WERI-Rb-1 (cell line): ENCODE measurements at regions not wholly inside any gene's neighbourhood (a gene's known extent, or its start where the extent isn't known, plus 50 kb on each side); places are given as distances from the start of the nearest gene placed in this dataset.
"Not testable (repeated sequence)": the region's sequence is repeated elsewhere in the genome, so short reads cannot be mapped to it uniquely, and the experiment has no call there.

ENCODE experiments used
- DNase-seq: peaks from one replicate; pipeline ENCODE4 v3.0.0-alpha.2; 2020
- H3K27ac ChIP-seq: fragments of 250-450 bp; sonication (Bioruptor Pico); 2 replicates; pipeline ENCODE4 v1.5.1; 2020; ENCODE audit warnings: mild to moderate bottlenecking, moderate library complexity
- H3K27me3 ChIP-seq: fragments of 250-450 bp; sonication (Bioruptor Pico); 2 replicates; pipeline ENCODE4 v1.5.1; 2021; ENCODE audit warnings: mild to moderate bottlenecking, low read depth, moderate library complexity; ENCODE audit not compliant: insufficient read depth, severe bottlenecking
- H3K36me3 ChIP-seq: fragments of 250-450 bp; sonication (Bioruptor Pico); 2 replicates; pipeline ENCODE4 v1.5.1; 2020; ENCODE audit warnings: mild to moderate bottlenecking, moderate library complexity
- H3K4me3 ChIP-seq: 2 replicates; pipeline ENCODE4 v1.5.1; 2011; ENCODE audit warnings: low read depth, mild to moderate bottlenecking, control low read depth, low read length
- H3K9me3 ChIP-seq: fragments of 250-450 bp; sonication (Bioruptor Pico); 2 replicates; pipeline ENCODE4 v1.5.1; 2021; ENCODE audit warnings: mild to moderate bottlenecking, moderate library complexity; ENCODE audit not compliant: severe bottlenecking
- TF ChIP-seq, protein P1 (sequence below): IDR thresholded peaks from 2 replicates; pipeline ENCODE4 v1.5.1; 2011; ENCODE audit warnings: low read depth, mild to moderate bottlenecking, control low read depth, inconsistent platforms, low read length

DNA sequence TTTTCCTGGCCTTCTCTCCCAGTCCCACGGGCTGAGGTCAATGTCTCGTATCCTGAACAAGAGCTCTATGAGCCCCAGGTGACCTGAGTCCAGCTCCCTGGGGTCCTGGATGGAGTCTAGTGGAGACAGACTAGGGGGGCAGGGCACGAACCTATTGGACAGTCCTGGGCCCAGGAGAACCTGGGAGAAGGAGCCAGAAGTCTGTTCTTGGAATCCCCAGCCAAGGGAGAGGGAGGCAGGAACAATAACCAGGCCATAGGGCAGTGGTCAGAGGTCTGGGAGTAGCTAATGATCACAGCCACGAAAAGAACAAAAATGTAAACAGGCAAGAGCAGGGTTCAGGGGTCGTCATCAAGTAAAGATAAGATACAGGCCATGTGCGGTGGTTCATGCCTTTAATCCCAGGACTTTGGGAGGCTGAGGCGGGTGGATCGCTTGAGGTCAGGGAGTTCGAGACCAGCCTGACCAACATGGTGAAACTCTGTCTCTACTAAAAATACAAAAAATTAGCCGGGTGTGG, 60.8 kb downstream of the COPRS start:
- no peak for DNase-seq
- Histone ChIP-seq H3K27me3 (no peaks in the 10 kb centered on the region), H3K27ac (no peak overlapping the region), H3K9me3 (no peaks in the 10 kb centered on the region), H3K4me3 (no peak overlapping the region), H3K36me3 (no peaks in the 10 kb centered on the region)
- TF ChIP-seq, protein P1, sequence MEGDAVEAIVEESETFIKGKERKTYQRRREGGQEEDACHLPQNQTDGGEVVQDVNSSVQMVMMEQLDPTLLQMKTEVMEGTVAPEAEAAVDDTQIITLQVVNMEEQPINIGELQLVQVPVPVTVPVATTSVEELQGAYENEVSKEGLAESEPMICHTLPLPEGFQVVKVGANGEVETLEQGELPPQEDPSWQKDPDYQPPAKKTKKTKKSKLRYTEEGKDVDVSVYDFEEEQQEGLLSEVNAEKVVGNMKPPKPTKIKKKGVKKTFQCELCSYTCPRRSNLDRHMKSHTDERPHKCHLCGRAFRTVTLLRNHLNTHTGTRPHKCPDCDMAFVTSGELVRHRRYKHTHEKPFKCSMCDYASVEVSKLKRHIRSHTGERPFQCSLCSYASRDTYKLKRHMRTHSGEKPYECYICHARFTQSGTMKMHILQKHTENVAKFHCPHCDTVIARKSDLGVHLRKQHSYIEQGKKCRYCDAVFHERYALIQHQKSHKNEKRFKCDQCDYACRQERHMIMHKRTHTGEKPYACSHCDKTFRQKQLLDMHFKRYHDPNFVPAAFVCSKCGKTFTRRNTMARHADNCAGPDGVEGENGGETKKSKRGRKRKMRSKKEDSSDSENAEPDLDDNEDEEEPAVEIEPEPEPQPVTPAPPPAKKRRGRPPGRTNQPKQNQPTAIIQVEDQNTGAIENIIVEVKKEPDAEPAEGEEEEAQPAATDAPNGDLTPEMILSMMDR = no peak

DNA sequence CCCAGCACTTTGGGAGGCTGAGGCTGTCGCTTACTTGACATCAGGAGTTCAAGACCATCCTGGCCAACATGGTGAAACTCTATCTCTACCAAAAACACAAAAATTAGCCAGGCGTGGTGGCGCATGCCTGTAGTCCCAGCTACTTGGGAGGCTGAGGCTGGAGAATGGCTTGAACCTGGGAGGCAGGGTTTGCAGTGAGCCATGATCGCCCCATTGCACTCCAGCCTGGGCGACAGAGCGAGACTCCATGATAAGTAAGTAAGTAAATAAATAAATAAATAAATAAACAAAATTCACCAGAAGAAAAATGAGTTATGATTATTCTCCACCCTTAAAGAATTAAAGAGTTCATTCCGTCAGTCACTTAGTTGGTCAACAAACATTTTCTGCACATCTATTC, 63.1 kb downstream of the COPRS start:
- DNase-seq, H3K36me3 ChIP-seq, H3K27ac ChIP-seq, H3K4me3 ChIP-seq, H3K9me3 ChIP-seq, H3K27me3 ChIP-seq: not testable (repeated sequence)

DNA sequence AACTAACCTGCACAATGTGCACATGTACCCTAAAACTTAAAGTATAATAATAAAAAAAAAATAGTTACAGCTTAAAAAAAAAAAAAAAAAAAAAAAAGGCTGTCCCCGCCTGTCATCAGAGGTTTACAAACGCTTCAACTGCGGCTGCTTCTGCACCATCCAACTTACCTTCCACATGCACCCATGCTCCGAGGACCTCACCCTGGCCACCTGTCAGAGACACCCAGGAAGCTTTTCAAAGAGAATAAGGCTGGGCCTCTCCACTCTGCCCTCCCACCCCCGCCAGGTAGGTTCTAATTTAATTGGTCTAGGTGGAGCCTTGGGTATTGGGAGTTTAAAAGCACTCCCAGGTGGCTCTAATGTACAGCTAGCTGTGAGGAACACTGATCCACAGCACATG, 64.9 kb downstream of the COPRS start:
- no peak overlapping the region for H3K4me3 ChIP-seq
- no peaks in the 10 kb centered on the region for H3K27me3 ChIP-seq
- no peak overlapping the region for H3K27ac ChIP-seq
- DNase-seq = no peak
- H3K9me3 ChIP-seq = no peaks in the 10 kb centered on the region
- TF ChIP-seq, protein P1 = no peak
- no peaks in the 10 kb centered on the region for H3K36me3 ChIP-seq

DNA sequence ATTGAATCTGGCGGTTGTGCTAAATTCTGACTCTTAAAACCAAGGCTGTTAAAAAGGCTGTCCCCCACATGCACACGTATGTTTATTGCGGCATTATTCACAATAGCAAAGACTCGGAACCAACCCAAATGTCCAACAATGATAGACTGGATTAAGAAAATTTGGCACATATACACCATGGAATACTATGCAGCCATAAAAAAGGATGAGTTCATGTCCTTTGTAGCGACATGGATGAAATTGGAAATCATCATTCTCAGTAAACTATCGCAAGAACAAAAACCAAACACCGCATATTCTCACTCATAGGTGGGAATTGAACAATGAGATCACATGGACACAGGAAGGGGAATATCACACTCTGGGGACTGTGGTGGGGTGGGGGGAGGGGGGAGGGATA, 65.4 kb downstream of the COPRS start:
- not testable (repeated sequence) for H3K4me3 ChIP-seq, DNase-seq, H3K36me3 ChIP-seq, H3K27me3 ChIP-seq, H3K27ac ChIP-seq, H3K9me3 ChIP-seq

DNA sequence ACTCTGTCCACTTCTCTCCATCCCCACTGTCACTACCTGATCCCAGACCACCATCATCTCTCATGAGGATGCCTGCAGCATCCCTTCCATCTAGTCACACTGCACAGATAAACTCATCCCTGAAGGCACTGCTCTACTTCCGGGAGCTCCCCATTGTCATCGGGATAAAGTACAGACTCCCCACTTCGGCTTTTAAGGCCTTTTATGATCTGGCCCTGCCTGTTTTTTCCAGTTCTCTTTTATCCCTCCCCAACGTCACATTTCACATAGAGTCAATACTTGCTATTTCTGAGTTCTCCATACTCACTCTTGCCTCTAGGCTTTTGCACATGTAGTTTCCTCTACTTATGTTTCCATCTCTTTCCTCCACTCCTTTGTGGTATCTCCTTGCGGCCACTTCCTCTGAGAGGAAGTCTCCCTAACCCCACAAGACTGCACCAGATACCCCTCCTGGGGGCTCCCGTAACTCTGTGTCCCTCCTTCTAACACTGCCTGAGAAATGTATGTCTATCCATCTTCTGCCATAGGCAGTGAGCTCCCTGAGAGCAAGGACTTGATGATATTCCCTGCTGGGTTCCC, 66.9 kb downstream of the COPRS start:
- no peaks in the 10 kb centered on the region for H3K27me3 ChIP-seq
- H3K36me3 ChIP-seq = no peaks in the 10 kb centered on the region
- no peak for DNase-seq
- H3K27ac ChIP-seq = no peak overlapping the region
- H3K9me3 ChIP-seq = no peaks in the 10 kb centered on the region
- TF ChIP-seq, protein P1 = no peak
- no peak overlapping the region for H3K4me3 ChIP-seq

DNA sequence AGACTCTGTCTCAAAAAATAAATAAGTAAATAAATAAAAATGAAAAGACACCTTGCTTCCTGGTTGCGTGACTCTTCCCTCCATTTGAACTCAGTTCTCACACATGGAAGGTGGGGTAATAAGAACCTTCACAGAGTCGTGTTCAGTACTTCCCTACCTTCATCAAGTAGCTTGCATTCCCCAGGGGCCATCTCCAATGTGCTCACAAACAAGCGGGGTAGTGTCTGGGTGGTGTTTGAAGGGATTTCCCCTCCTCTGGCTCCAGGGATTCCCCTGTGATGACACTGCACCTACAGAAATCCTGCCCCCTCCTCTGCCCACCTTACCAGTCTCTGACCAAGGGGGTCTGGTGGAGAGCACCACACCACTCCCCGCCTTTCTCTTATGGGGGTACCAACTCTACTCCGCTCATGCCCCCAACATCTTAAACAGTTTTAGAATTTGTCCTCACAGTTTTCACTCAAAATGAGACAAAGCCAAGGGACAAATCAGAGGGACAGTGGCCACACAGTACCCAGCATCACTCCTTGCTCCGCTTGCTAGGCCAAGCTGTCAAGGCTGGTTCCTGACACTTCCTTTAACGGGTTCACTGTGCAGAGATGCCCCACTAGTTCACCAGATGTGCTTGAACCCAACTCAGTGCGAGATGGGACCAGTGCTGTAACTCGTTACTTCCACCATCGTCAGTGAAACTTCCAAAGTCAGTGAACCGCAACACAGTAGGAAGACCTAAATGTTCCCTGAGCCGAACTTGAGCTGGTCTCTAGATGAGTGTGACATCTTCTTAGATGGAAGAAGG, 69.1 kb downstream of the COPRS start:
- H3K27ac ChIP-seq = no peak overlapping the region
- H3K27me3 ChIP-seq = no peaks in the 10 kb centered on the region
- no peak overlapping the region for H3K4me3 ChIP-seq
- no peak for DNase-seq
- TF ChIP-seq, protein P1 = no peak
- H3K9me3 ChIP-seq = no peaks in the 10 kb centered on the region
- no peaks in the 10 kb centered on the region for H3K36me3 ChIP-seq
